Glomerular endothelial cell (primary cell): ENCODE measurements at regions not wholly inside any gene's neighbourhood (a gene's known extent, or its start where the extent isn't known, plus 50 kb on each side); places are given as distances from the start of the nearest gene placed in this dataset.

Experiments used
- DNase-seq: peaks from one replicate; pipeline ENCODE4 v3.0.0-alpha.2; 2011; ENCODE audit warnings: low read depth, low spot score; ENCODE audit errors: extremely low read depth

- no peak for DNase-seq
Observed at GRCh38 chr13:99653526-99653925, 152.3 kb downstream of the TM9SF2 start.

- DNase-seq, result no peak
Observed at GRCh38 chr13:99652901-99653300, 151.6 kb downstream of the TM9SF2 start.

GRCh38 chr13:99652141-99652540 is 150.9 kb downstream of the TM9SF2 start:
- DNase-seq, result no peak

GRCh38 chr13:99651016-99651415 is 149.7 kb downstream of the TM9SF2 start:
- no peak for DNase-seq

- DNase-seq, result no peak
Observed at GRCh38 chr13:99650410-99650809, 149.1 kb downstream of the TM9SF2 start.

GRCh38 chr13:99648927-99649326 is 147.7 kb downstream of the TM9SF2 start:
- DNase-seq, result no peak

- no peak for DNase-seq
Observed at GRCh38 chr13:99648066-99648665, 146.9 kb downstream of the TM9SF2 start.

- DNase-seq, result no peak
Observed at GRCh38 chr13:99647596-99647985, 146.3 kb downstream of the TM9SF2 start.

GRCh38 chr13:99646866-99647595 is 145.8 kb downstream of the TM9SF2 start:
- DNase-seq, result no peak

- DNase-seq, result no peak
Observed at GRCh38 chr13:99642841-99643240, 141.6 kb downstream of the TM9SF2 start.

GRCh38 chr13:99642006-99642405 is 140.7 kb downstream of the TM9SF2 start:
- DNase-seq, result no peak

GRCh38 chr13:99640260-99640659 is 139.0 kb downstream of the TM9SF2 start:
- DNase-seq, result no peak

- DNase-seq, result no peak
Observed at GRCh38 chr13:99639126-99639525, 137.9 kb downstream of the TM9SF2 start.

GRCh38 chr13:99636728-99637353 is 135.6 kb downstream of the TM9SF2 start:
- no peak for DNase-seq

GRCh38 chr13:99636306-99636705 is 135.0 kb downstream of the TM9SF2 start:
- DNase-seq, result no peak

- no peak for DNase-seq
Observed at GRCh38 chr13:99634672-99635071, 133.4 kb downstream of the TM9SF2 start.

- DNase-seq, result no peak
Observed at GRCh38 chr13:99630269-99630898, 129.1 kb downstream of the TM9SF2 start.

- DNase-seq, result no peak
Observed at GRCh38 chr13:99629641-99630040, 128.4 kb downstream of the TM9SF2 start.

GRCh38 chr13:99628442-99628841 is 127.2 kb downstream of the TM9SF2 start:
- no peak for DNase-seq

GRCh38 chr13:99626461-99627082 is 125.3 kb downstream of the TM9SF2 start:
- no peak for DNase-seq

- no peak for DNase-seq
Observed at GRCh38 chr13:99624936-99625540, 123.8 kb downstream of the TM9SF2 start.
